ENCODE measurements at regions not wholly inside any gene's neighbourhood (a gene's known extent, or its start where the extent isn't known, plus 50 kb on each side); places are given as distances from the start of the nearest gene placed in this dataset.

- Mint-ChIP-seq H3K4me3 (no peak overlapping the region), H3K9me3 (no peaks in the 10 kb centered on the region), H3K4me1 (no peaks in the 10 kb centered on the region), H3K27me3 (ENCODE audit: low read depth, poor library complexity) (no peaks in the 10 kb centered on the region), H3K36me3 (ENCODE audit: low read depth) (no peaks in the 10 kb centered on the region), H3K27ac (no peak overlapping the region)
- no peak for TF ChIP-seq CTCF (IDR thresholded peaks at IDR 0.05)
- no peak for DNase-seq
These were observed 384.7 kb downstream of the ANXA1 start for GRCh38 chr9:73536403-73536802.

GRCh38 chr9:73537561-73537960, 385.9 kb downstream of the ANXA1 start:
- Mint-ChIP-seq H3K36me3 (ENCODE audit: low read depth) (no peaks in the 10 kb centered on the region), H3K4me1 (no peaks in the 10 kb centered on the region), H3K9me3 (no peaks in the 10 kb centered on the region), H3K4me3 (no peak overlapping the region), H3K27me3 (ENCODE audit: low read depth, poor library complexity) (no peaks in the 10 kb centered on the region), H3K27ac (no peak overlapping the region)
- no peak for DNase-seq
- TF ChIP-seq CTCF (IDR thresholded peaks at IDR 0.05) = no peak

- TF ChIP-seq CTCF (IDR thresholded peaks at IDR 0.05) = no peak
- no peaks in the 10 kb centered on the region for H3K27me3 Mint-ChIP-seq (ENCODE audit: low read depth, poor library complexity)
- H3K36me3 Mint-ChIP-seq (ENCODE audit: low read depth) = no peaks in the 10 kb centered on the region
- no peaks in the 10 kb centered on the region for H3K4me1 Mint-ChIP-seq
- no peak overlapping the region for H3K4me3 Mint-ChIP-seq
- H3K9me3 Mint-ChIP-seq = no peaks in the 10 kb centered on the region
- H3K27ac Mint-ChIP-seq = no peak overlapping the region
- DNase-seq = no peak
These were observed 388.3 kb downstream of the ANXA1 start for GRCh38 chr9:73539881-73540390.

GRCh38 chr9:73541923-73542322, 390.3 kb downstream of the ANXA1 start:
- DNase-seq = no peak
- H3K9me3 Mint-ChIP-seq = no peaks in the 10 kb centered on the region
- H3K4me3 Mint-ChIP-seq = no peak overlapping the region
- no peak overlapping the region for H3K27ac Mint-ChIP-seq
- no peaks in the 10 kb centered on the region for H3K4me1 Mint-ChIP-seq
- no peaks in the 10 kb centered on the region for H3K36me3 Mint-ChIP-seq (ENCODE audit: low read depth)
- TF ChIP-seq CTCF (IDR thresholded peaks at IDR 0.05) = no peak
- H3K27me3 Mint-ChIP-seq (ENCODE audit: low read depth, poor library complexity) = no peaks in the 10 kb centered on the region

GRCh38 chr9:73543727-73544126, 392.1 kb downstream of the ANXA1 start:
- Mint-ChIP-seq H3K4me1 (peaks cover 7% of the 10 kb centered on the region), H3K4me3 (no peak overlapping the region), H3K27me3 (ENCODE audit: low read depth, poor library complexity) (no peaks in the 10 kb centered on the region), H3K36me3 (ENCODE audit: low read depth) (no peaks in the 10 kb centered on the region), H3K27ac (no peak overlapping the region), H3K9me3 (no peaks in the 10 kb centered on the region)
- DNase-seq = no peak
- no peak for TF ChIP-seq CTCF (IDR thresholded peaks at IDR 0.05)

GRCh38 chr9:73548201-73548600, 396.5 kb downstream of the ANXA1 start:
- Mint-ChIP-seq H3K4me1 (peaks cover 9% of the 10 kb centered on the region), H3K27me3 (ENCODE audit: low read depth, poor library complexity) (no peaks in the 10 kb centered on the region), H3K36me3 (ENCODE audit: low read depth) (no peaks in the 10 kb centered on the region), H3K27ac (no peak overlapping the region), H3K9me3 (no peaks in the 10 kb centered on the region), H3K4me3 (no peak overlapping the region)
- no peak for TF ChIP-seq CTCF (IDR thresholded peaks at IDR 0.05)
- no peak for DNase-seq
